Keratinocyte (primary cell): ENCODE measurements at regions not wholly inside any gene's neighbourhood (a gene's known extent, or its start where the extent isn't known, plus 50 kb on each side); places are given as distances from the start of the nearest gene placed in this dataset.

Experiments used
- EZH2 ChIP-seq: IDR thresholded peaks from one replicate; pipeline ENCODE4 v1.6.1; 2012; ENCODE audit warnings: inconsistent platforms, mild to moderate bottlenecking, low read length, moderate library complexity
- TF ChIP-seq, protein P1 (sequence below), 3 experiments: IDR thresholded peaks in 1 of 3; conservative IDR thresholded peaks in 1 of 3; optimal IDR thresholded peaks in 1 of 3; 2 replicates in 2 of 3; 3 replicates in 1 of 3; pipeline versions ENCODE3 to v1.5.1; 2011; ENCODE audit warnings: low read length in 3 of 3, mild to moderate bottlenecking in 3 of 3, moderate library complexity in 2 of 3, control low read depth in 1 of 3, inconsistent platforms in 1 of 3; ENCODE audit not compliant: insufficient read depth in 2 of 3; ENCODE audit errors: extremely low read depth in 1 of 3

DNA sequence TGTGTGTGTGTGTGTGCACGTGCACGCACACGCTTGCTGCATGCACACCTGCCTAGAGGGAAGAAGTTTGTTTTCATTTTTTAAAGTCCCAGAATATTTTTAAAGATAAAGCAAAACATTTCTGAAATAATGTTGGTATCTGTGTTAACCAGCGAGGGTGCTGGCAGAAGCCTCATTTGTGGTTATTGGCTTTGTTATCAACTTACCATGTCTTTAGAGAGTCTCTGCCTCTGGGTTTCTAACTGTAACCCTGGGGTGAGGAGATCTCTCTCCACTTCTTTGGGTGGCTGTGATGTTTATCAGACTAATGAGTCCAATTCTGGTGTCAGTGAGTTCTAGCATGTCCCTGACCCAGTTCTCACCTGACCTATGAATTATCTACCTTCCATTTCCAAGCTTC is 927.6 kb upstream of the FANCL start:
- TF ChIP-seq, protein P1, sequence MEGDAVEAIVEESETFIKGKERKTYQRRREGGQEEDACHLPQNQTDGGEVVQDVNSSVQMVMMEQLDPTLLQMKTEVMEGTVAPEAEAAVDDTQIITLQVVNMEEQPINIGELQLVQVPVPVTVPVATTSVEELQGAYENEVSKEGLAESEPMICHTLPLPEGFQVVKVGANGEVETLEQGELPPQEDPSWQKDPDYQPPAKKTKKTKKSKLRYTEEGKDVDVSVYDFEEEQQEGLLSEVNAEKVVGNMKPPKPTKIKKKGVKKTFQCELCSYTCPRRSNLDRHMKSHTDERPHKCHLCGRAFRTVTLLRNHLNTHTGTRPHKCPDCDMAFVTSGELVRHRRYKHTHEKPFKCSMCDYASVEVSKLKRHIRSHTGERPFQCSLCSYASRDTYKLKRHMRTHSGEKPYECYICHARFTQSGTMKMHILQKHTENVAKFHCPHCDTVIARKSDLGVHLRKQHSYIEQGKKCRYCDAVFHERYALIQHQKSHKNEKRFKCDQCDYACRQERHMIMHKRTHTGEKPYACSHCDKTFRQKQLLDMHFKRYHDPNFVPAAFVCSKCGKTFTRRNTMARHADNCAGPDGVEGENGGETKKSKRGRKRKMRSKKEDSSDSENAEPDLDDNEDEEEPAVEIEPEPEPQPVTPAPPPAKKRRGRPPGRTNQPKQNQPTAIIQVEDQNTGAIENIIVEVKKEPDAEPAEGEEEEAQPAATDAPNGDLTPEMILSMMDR (optimal IDR thresholded peaks at IDR 0.05 in 1 of 3, IDR thresholded peaks at IDR 0.05 in 1 of 3, conservative IDR thresholded peaks at IDR 0.05 in 1 of 3; ENCODE audit: extremely low read depth in 1 of 3, insufficient read depth in 2 of 3, low read length in 3 of 3), result no peak
- no peak for TF ChIP-seq EZH2
